ENCODE measurements at regions not wholly inside any gene's neighbourhood (a gene's known extent, or its start where the extent isn't known, plus 50 kb on each side); places are given as distances from the start of the nearest gene placed in this dataset.
A peak's percentile ranks its signal among the peaks of the same experiment; 100 is the strongest.

DNA sequence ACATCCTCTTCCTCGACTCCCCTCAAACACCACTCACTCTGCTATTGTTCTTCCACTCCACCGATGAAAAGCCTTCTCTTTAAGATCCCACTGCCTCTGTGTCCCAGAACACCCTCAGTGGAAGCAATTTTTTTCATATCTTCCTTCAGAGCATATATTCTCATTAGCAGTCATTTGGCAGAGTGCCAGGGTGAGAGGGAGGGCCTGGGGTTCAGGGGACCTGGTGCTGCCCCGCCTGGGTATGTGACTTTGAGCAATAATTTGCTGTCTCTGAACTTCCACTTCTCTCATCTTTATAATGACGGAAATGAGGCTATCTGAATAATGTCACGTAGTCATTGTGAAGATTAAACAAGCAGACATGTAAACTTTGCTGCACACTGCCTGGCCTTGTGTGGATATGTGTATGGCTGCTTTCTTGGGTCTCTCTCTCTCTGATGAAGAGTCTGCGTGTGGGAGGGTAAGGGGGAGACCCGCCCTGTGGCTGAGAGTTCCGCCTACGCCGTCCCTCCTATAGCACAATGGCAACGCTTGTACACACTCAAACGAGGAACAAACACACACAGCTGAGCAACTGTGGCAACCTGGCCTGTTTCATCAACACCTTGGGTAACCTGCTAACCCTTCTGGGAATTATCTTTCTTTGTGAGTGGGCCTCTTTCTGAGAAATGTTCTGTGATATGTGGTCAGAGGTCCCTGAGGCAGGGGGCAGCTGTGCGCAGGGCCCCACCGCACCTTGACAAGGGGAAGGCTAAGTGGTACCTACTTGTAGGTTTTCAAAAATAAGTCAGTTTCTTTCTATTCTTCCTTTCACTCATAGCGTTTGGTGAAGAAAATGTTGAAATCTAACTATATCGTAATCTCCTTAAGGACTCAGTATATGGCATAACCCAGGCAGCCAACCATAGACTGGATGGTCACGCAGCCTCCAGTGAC, 369.8 kb downstream of the SV2B start (continued):
- TF ChIP-seq, protein P1, sequence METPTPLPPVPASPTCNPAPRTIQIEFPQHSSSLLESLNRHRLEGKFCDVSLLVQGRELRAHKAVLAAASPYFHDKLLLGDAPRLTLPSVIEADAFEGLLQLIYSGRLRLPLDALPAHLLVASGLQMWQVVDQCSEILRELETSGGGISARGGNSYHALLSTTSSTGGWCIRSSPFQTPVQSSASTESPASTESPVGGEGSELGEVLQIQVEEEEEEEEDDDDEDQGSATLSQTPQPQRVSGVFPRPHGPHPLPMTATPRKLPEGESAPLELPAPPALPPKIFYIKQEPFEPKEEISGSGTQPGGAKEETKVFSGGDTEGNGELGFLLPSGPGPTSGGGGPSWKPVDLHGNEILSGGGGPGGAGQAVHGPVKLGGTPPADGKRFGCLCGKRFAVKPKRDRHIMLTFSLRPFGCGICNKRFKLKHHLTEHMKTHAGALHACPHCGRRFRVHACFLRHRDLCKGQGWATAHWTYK (CRISPR knock-in tag; IDR thresholded peaks at IDR 0.05): no peak
- TF ChIP-seq NFRKB (IDR thresholded peaks at IDR 0.05; ENCODE audit: low read depth) (no peak), HEY1 (CRISPR knock-in tag; IDR thresholded peaks at IDR 0.05; ENCODE audit: borderline replicate concordance) (no peak), ATF7 (IDR thresholded peaks at IDR 0.05) (peak; percentile 33; the same call in 1 of the 2 replicates), CXXC5 (CRISPR knock-in tag; IDR thresholded peaks at IDR 0.05) (peak; percentile 39), JUND (IDR thresholded peaks at IDR 0.05; ENCODE audit: borderline replicate concordance, low read depth, low read length) (no peak), JUND (tag; IDR thresholded peaks at IDR 0.05; ENCODE audit: borderline replicate concordance, low read depth, low read length) (peak; percentile 11; the same call in 1 of the 3 replicates), ZNF12 (CRISPR knock-in tag; IDR thresholded peaks at IDR 0.05) (no peak), ZFP36 (IDR thresholded peaks at IDR 0.05; ENCODE audit: low read depth, low read length, partially characterized antibody) (no peak)
- TF ChIP-seq, protein P2, sequence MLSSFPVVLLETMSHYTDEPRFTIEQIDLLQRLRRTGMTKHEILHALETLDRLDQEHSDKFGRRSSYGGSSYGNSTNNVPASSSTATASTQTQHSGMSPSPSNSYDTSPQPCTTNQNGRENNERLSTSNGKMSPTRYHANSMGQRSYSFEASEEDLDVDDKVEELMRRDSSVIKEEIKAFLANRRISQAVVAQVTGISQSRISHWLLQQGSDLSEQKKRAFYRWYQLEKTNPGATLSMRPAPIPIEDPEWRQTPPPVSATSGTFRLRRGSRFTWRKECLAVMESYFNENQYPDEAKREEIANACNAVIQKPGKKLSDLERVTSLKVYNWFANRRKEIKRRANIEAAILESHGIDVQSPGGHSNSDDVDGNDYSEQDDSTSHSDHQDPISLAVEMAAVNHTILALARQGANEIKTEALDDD (IDR thresholded peaks at IDR 0.05): no peak
- TF ChIP-seq, protein P3, sequence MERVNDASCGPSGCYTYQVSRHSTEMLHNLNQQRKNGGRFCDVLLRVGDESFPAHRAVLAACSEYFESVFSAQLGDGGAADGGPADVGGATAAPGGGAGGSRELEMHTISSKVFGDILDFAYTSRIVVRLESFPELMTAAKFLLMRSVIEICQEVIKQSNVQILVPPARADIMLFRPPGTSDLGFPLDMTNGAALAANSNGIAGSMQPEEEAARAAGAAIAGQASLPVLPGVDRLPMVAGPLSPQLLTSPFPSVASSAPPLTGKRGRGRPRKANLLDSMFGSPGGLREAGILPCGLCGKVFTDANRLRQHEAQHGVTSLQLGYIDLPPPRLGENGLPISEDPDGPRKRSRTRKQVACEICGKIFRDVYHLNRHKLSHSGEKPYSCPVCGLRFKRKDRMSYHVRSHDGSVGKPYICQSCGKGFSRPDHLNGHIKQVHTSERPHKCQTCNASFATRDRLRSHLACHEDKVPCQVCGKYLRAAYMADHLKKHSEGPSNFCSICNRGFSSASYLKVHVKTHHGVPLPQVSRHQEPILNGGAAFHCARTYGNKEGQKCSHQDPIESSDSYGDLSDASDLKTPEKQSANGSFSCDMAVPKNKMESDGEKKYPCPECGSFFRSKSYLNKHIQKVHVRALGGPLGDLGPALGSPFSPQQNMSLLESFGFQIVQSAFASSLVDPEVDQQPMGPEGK (CRISPR knock-in tag; IDR thresholded peaks at IDR 0.05; ENCODE audit: borderline replicate concordance): no peak
- TF ChIP-seq, protein P4, sequence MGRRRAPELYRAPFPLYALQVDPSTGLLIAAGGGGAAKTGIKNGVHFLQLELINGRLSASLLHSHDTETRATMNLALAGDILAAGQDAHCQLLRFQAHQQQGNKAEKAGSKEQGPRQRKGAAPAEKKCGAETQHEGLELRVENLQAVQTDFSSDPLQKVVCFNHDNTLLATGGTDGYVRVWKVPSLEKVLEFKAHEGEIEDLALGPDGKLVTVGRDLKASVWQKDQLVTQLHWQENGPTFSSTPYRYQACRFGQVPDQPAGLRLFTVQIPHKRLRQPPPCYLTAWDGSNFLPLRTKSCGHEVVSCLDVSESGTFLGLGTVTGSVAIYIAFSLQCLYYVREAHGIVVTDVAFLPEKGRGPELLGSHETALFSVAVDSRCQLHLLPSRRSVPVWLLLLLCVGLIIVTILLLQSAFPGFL (CRISPR knock-in tag; IDR thresholded peaks at IDR 0.05): no peak
- TF ChIP-seq, protein P5, sequence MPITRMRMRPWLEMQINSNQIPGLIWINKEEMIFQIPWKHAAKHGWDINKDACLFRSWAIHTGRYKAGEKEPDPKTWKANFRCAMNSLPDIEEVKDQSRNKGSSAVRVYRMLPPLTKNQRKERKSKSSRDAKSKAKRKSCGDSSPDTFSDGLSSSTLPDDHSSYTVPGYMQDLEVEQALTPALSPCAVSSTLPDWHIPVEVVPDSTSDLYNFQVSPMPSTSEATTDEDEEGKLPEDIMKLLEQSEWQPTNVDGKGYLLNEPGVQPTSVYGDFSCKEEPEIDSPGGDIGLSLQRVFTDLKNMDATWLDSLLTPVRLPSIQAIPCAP (CRISPR knock-in tag; IDR thresholded peaks at IDR 0.05; ENCODE audit: borderline replicate concordance): no peak
- TF ChIP-seq, protein P6, sequence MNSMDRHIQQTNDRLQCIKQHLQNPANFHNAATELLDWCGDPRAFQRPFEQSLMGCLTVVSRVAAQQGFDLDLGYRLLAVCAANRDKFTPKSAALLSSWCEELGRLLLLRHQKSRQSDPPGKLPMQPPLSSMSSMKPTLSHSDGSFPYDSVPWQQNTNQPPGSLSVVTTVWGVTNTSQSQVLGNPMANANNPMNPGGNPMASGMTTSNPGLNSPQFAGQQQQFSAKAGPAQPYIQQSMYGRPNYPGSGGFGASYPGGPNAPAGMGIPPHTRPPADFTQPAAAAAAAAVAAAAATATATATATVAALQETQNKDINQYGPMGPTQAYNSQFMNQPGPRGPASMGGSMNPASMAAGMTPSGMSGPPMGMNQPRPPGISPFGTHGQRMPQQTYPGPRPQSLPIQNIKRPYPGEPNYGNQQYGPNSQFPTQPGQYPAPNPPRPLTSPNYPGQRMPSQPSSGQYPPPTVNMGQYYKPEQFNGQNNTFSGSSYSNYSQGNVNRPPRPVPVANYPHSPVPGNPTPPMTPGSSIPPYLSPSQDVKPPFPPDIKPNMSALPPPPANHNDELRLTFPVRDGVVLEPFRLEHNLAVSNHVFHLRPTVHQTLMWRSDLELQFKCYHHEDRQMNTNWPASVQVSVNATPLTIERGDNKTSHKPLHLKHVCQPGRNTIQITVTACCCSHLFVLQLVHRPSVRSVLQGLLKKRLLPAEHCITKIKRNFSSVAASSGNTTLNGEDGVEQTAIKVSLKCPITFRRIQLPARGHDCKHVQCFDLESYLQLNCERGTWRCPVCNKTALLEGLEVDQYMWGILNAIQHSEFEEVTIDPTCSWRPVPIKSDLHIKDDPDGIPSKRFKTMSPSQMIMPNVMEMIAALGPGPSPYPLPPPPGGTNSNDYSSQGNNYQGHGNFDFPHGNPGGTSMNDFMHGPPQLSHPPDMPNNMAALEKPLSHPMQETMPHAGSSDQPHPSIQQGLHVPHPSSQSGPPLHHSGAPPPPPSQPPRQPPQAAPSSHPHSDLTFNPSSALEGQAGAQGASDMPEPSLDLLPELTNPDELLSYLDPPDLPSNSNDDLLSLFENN (IDR thresholded peaks at IDR 0.05; ENCODE audit: low read depth in 2 of 2, low read length in 2 of 2): 0 out of 4 replicates have a peak, but pooled peaks of 1 of the 2 experiments have one; percentile 27
